GM19397 (cell line): ENCODE measurements at regions not wholly inside any gene's neighbourhood (a gene's known extent, or its start where the extent isn't known, plus 50 kb on each side); places are given as distances from the start of the nearest gene placed in this dataset.

Experiments used
- ATAC-seq: cut with Tn5 transposase; IDR thresholded peaks from one replicate; pipeline ENCODE4 v1.9.1; 2021; ENCODE audit warnings: mild to moderate bottlenecking, moderate library complexity; ENCODE audit not compliant: unreplicated experiment

DNA sequence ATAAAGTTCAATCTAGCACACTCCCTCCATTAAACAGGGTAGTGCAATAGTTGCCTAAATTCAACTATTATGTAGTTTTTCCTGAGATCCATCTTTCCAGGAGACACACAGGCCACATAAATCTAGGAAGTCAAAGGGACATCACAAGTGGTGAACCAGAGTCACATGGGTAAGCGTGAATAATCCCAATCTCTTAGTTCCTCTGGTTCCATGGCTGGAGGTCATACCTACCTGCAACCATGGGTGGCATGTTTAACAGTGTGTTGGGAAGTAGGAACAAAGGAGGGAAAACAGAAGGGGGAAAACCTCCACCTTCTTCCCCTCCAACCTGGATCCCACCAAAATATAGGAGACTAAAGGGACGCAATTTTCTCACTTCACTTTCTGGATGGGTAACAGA is 2651.6 kb downstream of the ARAP2 start:
- no peak for ATAC-seq

DNA sequence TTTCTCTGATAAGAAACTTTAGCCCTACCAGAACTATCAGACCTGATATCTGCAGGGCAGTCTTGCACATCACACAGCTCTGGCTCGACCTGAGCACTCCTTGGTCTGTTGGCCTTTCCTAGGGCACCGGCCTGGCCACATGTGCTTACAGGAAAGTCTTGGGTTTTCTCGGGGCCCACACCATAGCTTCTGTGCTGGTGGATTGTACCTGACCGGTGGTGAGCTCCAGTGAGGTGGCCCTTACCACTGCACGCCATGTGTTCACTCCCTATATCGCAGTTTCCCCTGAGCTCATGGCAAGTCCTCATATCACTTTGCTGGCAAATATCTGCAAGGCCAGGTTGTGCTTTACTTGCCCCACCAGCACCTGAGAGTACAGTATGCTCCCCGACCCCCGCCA is 2637.4 kb downstream of the ARAP2 start:
- ATAC-seq: no peak

- no peak for ATAC-seq
Measured at GRCh38 chr4:33616121-33616520, 2628.2 kb downstream of the ARAP2 start.

DNA sequence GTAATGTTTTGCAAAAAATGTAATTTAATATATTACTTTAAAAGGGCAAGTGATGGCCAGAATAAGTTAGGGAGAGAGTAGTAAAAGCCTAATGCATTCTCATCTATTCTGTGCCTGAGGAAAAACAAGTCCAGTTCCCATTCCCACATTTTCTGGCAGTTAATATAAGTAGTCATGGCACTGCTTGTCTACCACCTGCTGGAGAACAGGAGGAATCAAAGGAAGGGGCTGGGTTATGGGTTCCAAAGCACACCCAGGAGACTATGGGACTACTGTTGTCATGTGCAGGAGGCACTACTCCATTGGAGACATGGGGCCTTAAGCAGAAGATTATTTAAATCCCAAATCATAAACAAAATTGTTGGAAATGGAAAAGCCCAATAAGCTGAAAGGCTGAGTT is 2618.6 kb downstream of the ARAP2 start:
- no peak for ATAC-seq

GRCh38 chr4:33626221-33626620 is 2618.1 kb downstream of the ARAP2 start:
- ATAC-seq: no peak

- ATAC-seq: no peak
Measured at GRCh38 chr4:33628296-33628695, 2616.0 kb downstream of the ARAP2 start.

DNA sequence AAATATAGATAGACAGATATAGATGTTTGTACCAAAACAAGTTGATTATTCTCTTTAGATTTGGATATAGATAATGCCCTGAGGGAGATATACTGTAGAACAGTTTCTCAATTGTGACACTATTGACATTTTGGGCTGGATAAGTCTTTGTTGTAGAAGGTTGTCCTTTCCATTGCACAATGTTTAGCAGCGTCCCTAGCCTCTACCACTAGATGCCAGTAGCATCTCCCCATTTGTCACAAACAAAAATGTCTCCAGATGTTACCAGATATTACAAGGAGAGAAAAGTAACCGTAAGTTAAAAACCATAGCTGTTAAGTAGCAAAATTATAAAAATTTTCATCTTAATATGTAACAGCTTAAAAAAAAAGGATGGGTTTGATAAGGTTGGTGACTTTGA is 2595.3 kb downstream of the ARAP2 start:
- ATAC-seq: no peak

GRCh38 chr4:33649471-33649870 is 2594.8 kb downstream of the ARAP2 start:
- no peak for ATAC-seq

- ATAC-seq: no peak
Measured at GRCh38 chr4:33650036-33650435, 2594.3 kb downstream of the ARAP2 start.

GRCh38 chr4:33658971-33659370 is 2585.3 kb downstream of the ARAP2 start:
- no peak for ATAC-seq

DNA sequence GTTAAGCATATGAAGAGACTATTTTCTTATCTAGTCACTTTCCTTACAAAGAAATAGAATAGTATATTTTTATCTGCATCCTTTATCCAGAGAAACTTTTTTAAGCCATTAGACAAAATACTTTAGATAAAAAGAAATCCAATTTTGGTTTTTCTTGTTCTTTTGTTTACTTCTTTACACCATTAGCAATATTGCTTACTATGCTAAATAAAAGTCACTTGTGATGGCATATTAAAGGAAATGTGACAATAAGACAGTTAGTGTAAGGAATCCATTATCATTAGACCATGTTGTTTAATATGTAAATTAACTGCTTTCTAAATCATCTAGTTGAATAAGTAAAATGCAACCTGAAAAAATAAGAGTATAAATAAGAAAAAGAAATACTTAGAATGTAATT is 2582.7 kb downstream of the ARAP2 start:
- no peak for ATAC-seq

DNA sequence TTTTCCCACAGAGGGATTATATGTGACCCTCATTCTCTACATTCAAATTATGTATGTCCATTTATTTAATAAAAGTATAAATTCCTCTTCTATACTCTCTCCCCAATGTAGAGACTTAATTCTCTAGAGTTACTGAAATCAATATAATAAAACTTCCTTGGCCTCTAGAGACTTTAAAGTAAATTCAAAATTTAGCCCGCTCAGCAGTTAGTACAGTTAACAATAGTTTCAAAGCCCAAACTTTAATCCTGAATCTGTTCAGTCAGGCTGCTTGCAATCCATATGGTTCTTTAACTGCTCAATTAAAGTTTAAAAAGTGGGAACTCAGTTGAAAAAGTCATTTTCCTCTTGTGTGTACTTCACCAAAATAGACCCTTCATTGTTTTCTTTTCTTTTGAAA is 2558.4 kb downstream of the ARAP2 start:
- ATAC-seq: no peak

- no peak for ATAC-seq
Measured at GRCh38 chr4:33696041-33696440, 2548.3 kb downstream of the ARAP2 start.

DNA sequence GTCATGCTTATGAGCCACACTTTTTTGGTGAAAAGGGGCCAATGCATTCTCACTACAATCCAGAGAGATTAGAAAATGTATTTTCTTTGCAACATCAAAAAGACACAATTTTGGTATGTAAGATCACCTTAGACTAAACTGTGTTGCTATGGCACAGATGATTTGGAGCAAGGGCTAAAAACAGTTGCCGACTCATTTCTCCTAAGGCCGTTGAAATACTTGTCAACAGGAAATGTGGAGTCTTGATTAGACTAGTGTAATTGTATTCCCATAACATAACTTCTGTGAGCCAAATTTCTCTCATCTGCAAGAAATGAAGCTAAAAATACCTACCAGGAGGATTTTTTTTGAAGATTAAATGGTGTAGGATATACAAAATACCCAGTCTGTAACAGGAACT is 2547.7 kb downstream of the ARAP2 start:
- ATAC-seq: no peak

GRCh38 chr4:33709247-33709646 is 2535.1 kb downstream of the ARAP2 start:
- ATAC-seq: no peak

GRCh38 chr4:33711826-33712225 is 2532.5 kb downstream of the ARAP2 start:
- ATAC-seq: no peak

GRCh38 chr4:33714971-33715370 is 2529.3 kb downstream of the ARAP2 start:
- ATAC-seq: no peak

DNA sequence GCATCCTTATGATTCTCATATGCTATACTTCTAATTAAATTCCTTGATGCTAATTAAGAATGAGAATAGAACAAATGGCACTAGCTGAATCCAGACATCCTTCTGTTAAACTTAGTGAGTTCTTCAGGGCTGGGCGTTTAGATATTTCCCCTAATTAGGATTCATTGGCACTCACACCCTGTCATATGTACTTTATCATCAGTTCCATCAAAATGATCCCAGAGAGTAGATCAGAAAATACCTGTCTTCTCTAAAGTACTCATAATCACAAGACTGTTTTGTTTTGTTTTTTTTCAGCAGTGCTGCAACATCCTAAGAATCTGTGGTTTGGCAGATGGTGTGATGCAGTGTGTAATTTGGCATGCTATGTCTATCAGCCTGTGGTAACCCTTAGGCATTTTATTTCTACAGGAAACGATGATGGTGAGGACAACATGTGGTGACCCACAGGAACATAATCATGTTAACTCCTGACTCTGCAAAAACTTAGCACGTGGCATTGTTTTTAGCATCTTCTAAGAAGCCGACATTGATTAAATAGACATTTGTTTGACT is 2528.4 kb downstream of the ARAP2 start:
- no peak for ATAC-seq

GRCh38 chr4:33722254-33722653 is 2522.1 kb downstream of the ARAP2 start:
- ATAC-seq: no peak

DNA sequence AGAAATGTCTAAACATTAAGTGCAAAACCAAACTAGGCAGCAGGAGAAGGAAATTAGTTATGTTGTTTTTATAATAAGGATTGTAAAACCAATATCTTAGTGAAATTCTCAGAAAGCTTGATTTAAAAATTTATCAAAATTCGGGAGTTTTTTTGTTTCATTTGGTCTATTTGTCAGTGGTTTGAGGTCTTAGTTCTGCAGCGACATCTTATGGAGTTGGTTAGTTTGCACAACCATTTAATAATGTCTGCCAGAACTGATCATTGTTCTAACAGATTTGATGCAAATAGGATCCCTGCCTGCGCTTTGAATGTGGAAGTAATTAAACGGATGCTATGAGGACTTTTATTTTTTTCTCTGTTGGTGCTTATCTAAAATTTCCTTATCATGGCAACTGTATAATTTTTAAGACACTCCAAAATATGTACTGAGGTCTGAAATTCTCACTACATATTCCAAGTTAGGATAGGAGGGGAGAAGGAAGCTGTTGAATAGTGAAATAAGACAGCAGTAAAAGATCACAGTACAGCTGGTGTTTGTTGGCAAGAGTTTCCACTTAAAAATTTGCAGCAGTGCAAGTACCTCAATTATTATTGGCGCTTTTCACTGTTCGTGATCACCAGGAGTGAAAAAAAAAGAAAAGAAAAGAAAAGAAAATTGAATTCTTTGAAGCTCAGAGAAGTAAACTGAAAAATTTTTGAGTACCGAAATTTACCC is 2521.4 kb downstream of the ARAP2 start:
- no peak for ATAC-seq

GRCh38 chr4:33724685-33725084 is 2519.6 kb downstream of the ARAP2 start:
- ATAC-seq: no peak

DNA sequence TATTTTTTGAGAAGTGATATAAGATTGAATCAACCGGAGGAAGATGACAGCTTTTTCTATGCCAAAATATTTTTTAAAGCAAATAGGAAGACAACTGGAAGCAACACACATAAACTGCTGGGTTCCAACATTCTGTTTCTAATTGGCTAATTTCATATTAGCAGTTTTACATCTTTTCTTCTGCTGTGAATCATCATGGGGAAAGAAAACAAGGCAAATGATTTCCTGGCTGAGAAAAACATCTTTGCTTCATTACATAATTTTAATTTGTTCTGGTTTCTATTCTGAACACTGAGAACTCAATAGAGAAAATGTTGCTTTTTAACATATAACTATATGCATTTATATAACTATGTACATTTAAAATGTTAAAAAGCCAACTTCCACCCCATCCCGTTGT is 2518.5 kb downstream of the ARAP2 start:
- no peak for ATAC-seq

GRCh38 chr4:33737726-33738125 is 2506.6 kb downstream of the ARAP2 start:
- ATAC-seq: no peak
